ENCODE measurements at regions not wholly inside any gene's neighbourhood (a gene's known extent, or its start where the extent isn't known, plus 50 kb on each side); places are given as distances from the start of the nearest gene placed in this dataset.
"Not testable (repeated sequence)": the region's sequence is repeated elsewhere in the genome, so short reads cannot be mapped to it uniquely, and the experiment has no call there.

GRCh38 chrY:21033363-21033762 is 277.5 kb downstream of the RPS4Y2 start:
- DNase-seq (ENCODE audit: low read depth), result no peak
- no peak for TF ChIP-seq CTCF (IDR thresholded peaks at IDR 0.05; ENCODE audit: low read depth, low read length, missing control alignments)
- no peak overlapping the region for H3K4me3 ChIP-seq (ENCODE audit: low read depth, low read length)

- no peak for TF ChIP-seq CTCF (IDR thresholded peaks at IDR 0.05; ENCODE audit: low read depth, low read length, missing control alignments)
- no peak overlapping the region for H3K4me3 ChIP-seq (ENCODE audit: low read depth, low read length)
- DNase-seq (ENCODE audit: low read depth), result no peak
These were observed 278.5 kb downstream of the RPS4Y2 start for GRCh38 chrY:21034151-21035061.

- DNase-seq (ENCODE audit: low read depth), result not testable (repeated sequence)
These were observed 281.5 kb downstream of the RPS4Y2 start for GRCh38 chrY:21037398-21037797.

GRCh38 chrY:21039811-21040210 is 283.9 kb downstream of the RPS4Y2 start:
- no peak for TF ChIP-seq CTCF (IDR thresholded peaks at IDR 0.05; ENCODE audit: low read depth, low read length, missing control alignments)
- no peak for DNase-seq (ENCODE audit: low read depth)
- no peak overlapping the region for H3K4me3 ChIP-seq (ENCODE audit: low read depth, low read length)

More at GRCh38 chrY:21037398-21037797, 281.5 kb downstream of the RPS4Y2 start:
- H3K4me3 ChIP-seq (ENCODE audit: low read depth, low read length), result not testable (repeated sequence)

- H3K4me3 ChIP-seq (ENCODE audit: low read depth, low read length); DNase-seq (ENCODE audit: low read depth): not testable (repeated sequence)
These were observed 284.8 kb downstream of the RPS4Y2 start for GRCh38 chrY:21040711-21041110.

GRCh38 chrY:21073079-21073478 is 317.2 kb downstream of the RPS4Y2 start:
- no peak overlapping the region for H3K4me3 ChIP-seq (ENCODE audit: low read depth, low read length)
- no peak for DNase-seq (ENCODE audit: low read depth)
- no peak for TF ChIP-seq CTCF (IDR thresholded peaks at IDR 0.05; ENCODE audit: low read depth, low read length, missing control alignments)

- H3K4me3 ChIP-seq (ENCODE audit: low read depth, low read length), result no peak overlapping the region
- no peak for TF ChIP-seq CTCF (IDR thresholded peaks at IDR 0.05; ENCODE audit: low read depth, low read length, missing control alignments)
- DNase-seq (ENCODE audit: low read depth), result no peak
These were observed 317.8 kb downstream of the RPS4Y2 start for GRCh38 chrY:21073641-21074260.

- no peak for TF ChIP-seq CTCF (IDR thresholded peaks at IDR 0.05; ENCODE audit: low read depth, low read length, missing control alignments)
These were observed 319.8 kb downstream of the RPS4Y2 start for GRCh38 chrY:21075658-21076057.

More at GRCh38 chrY:21075658-21076057, 319.8 kb downstream of the RPS4Y2 start:
- no peak overlapping the region for H3K4me3 ChIP-seq (ENCODE audit: low read depth, low read length)
- DNase-seq (ENCODE audit: low read depth), result no peak

All from GM12864 (cell line).